Neural progenitor cell (in vitro differentiated cells): ENCODE measurements at regions not wholly inside any gene's neighbourhood (a gene's known extent, or its start where the extent isn't known, plus 50 kb on each side); places are given as distances from the start of the nearest gene placed in this dataset.

Experiments used
- DNase-seq: peaks from one replicate; pipeline ENCODE4 v3.0.0-alpha.2; 2016; ENCODE audit warnings: low spot score
- H2AFZ ChIP-seq: fragments of 200-600 bp; sonication (generic); replicated peaks from 2 replicates; pipeline ENCODE4 v1.6.1; 2016; ENCODE audit warnings: antibody characterized with exemption
- H3F3A ChIP-seq: fragments of 200-600 bp; sonication (generic); 2 replicates; pipeline ENCODE4 v1.6.1; 2016; ENCODE audit warnings: antibody characterized with exemption, low read depth
- H3K27ac ChIP-seq: fragments of 200-600 bp; sonication (generic); 2 replicates; pipeline ENCODE4 v1.5.1; 2016; ENCODE audit warnings: mild to moderate bottlenecking
- H3K27me3 ChIP-seq: fragments of 200-600 bp; sonication (generic); 2 replicates; pipeline ENCODE4 v1.6.1; 2016; ENCODE audit warnings: mild to moderate bottlenecking, moderate library complexity
- H3K36me3 ChIP-seq: fragments of 200-600 bp; sonication (generic); 2 replicates; pipeline ENCODE4 v1.5.1; 2016
- H3K4me1 ChIP-seq: fragments of 200-600 bp; sonication (generic); 2 replicates; pipeline ENCODE4 v1.6.1; 2016; ENCODE audit warnings: mixed run types
- H3K4me2 ChIP-seq: fragments of 200-600 bp; sonication (generic); 2 replicates; pipeline ENCODE4 v1.6.1; 2016
- H3K4me3 ChIP-seq: fragments of 200-600 bp; sonication (generic); 2 replicates; pipeline ENCODE4 v1.5.1; 2016
- H3K79me2 ChIP-seq: fragments of 200-600 bp; sonication (generic); 2 replicates; pipeline ENCODE4 v1.6.1; 2016; ENCODE audit warnings: low read depth
- H3K9ac ChIP-seq: fragments of 200-600 bp; sonication (generic); 2 replicates; pipeline ENCODE4 v1.6.1; 2016
- H3K9me3 ChIP-seq: fragments of 200-600 bp; sonication (generic); 2 replicates; pipeline ENCODE4 v1.5.1; 2016; ENCODE audit warnings: low read depth
- H4K20me1 ChIP-seq: fragments of 200-600 bp; sonication (generic); 2 replicates; pipeline ENCODE4 v1.6.1; 2016; ENCODE audit warnings: low read depth
- H3K27ac Mint-ChIP-seq: 3 replicates; pipeline ENCODE4 v1.8.0; 2021; ENCODE audit warnings: mixed read lengths
- H3K27me3 Mint-ChIP-seq: 2 replicates; pipeline ENCODE4 v1.8.0; 2022; ENCODE audit warnings: low read depth, mild to moderate bottlenecking, inconsistent platforms, moderate library complexity, mixed read lengths; ENCODE audit not compliant: insufficient read depth
- H3K36me3 Mint-ChIP-seq: 3 replicates; pipeline ENCODE4 v1.8.0; 2021; ENCODE audit warnings: mixed read lengths
- H3K4me1 Mint-ChIP-seq: 3 replicates; pipeline ENCODE4 v1.8.0; 2021; ENCODE audit warnings: mixed read lengths
- H3K4me3 Mint-ChIP-seq: 3 replicates; pipeline ENCODE4 v1.8.0; 2021; ENCODE audit warnings: mild to moderate bottlenecking, moderate library complexity, mixed read lengths
- H3K9me3 Mint-ChIP-seq: 3 replicates; pipeline ENCODE4 v1.8.0; 2020; ENCODE audit warnings: mixed read lengths
- CTCF ChIP-seq: fragments of 200-600 bp; sonication (generic); IDR thresholded peaks from 2 replicates; pipeline ENCODE4 v1.5.1; 2017; ENCODE audit warnings: antibody characterized with exemption, mild to moderate bottlenecking
- EZH2 ChIP-seq: fragments of 200-600 bp; sonication (generic); IDR thresholded peaks from 2 replicates; pipeline ENCODE4 v1.6.1; 2017; ENCODE audit warnings: antibody characterized with exemption, mild to moderate bottlenecking, moderate library complexity
- EZH2phosphoT487 ChIP-seq: fragments of 200-600 bp; sonication (generic); IDR thresholded peaks from 2 replicates; pipeline ENCODE4 v1.6.1; 2017; ENCODE audit warnings: antibody characterized with exemption

GRCh38 chr4:85170241-85170640 lies 203.8 kb upstream of the WDFY3 start:
- Histone ChIP-seq H3K27ac (no peak overlapping the region), H3K9me3 (no peaks in the 10 kb centered on the region), H3K4me2 (no peak overlapping the region), H3K4me3 (no peak overlapping the region), H3K79me2 (no peaks in the 10 kb centered on the region), H3K36me3 (no peaks in the 10 kb centered on the region), H3K4me1 (no peaks in the 10 kb centered on the region), H2AFZ (no peak overlapping the region), H3F3A (no peaks in the 10 kb centered on the region), H3K9ac (no peak overlapping the region), H3K27me3 (no peaks in the 10 kb centered on the region), H4K20me1 (no peaks in the 10 kb centered on the region)
- no peak overlapping the region for H3K4me3 Mint-ChIP-seq
- no peak for DNase-seq
- H3K27me3 Mint-ChIP-seq = no peaks in the 10 kb centered on the region
- H3K9me3 Mint-ChIP-seq = no peaks in the 10 kb centered on the region
- H3K4me1 Mint-ChIP-seq = no peaks in the 10 kb centered on the region
- H3K27ac Mint-ChIP-seq = no peak overlapping the region
- TF ChIP-seq EZH2phosphoT487 (no peak), CTCF (no peak), EZH2 (no peak)
- H3K36me3 Mint-ChIP-seq = no peaks in the 10 kb centered on the region

- Histone ChIP-seq H3K27ac (no peak overlapping the region), H3K4me1 (no peaks in the 10 kb centered on the region), H3K9me3 (no peaks in the 10 kb centered on the region), H3F3A (no peaks in the 10 kb centered on the region), H3K4me3 (no peak overlapping the region), H3K9ac (no peak overlapping the region), H4K20me1 (no peaks in the 10 kb centered on the region), H3K79me2 (no peaks in the 10 kb centered on the region), H2AFZ (no peak overlapping the region), H3K27me3 (no peaks in the 10 kb centered on the region), H3K4me2 (no peak overlapping the region), H3K36me3 (no peaks in the 10 kb centered on the region)
- H3K9me3 Mint-ChIP-seq = no peaks in the 10 kb centered on the region
- no peaks in the 10 kb centered on the region for H3K27me3 Mint-ChIP-seq
- no peaks in the 10 kb centered on the region for H3K36me3 Mint-ChIP-seq
- DNase-seq = no peak
- H3K4me3 Mint-ChIP-seq = no peak overlapping the region
- TF ChIP-seq CTCF = no peak
- TF ChIP-seq EZH2 = no peak
- no peak for TF ChIP-seq EZH2phosphoT487
- no peak overlapping the region for H3K27ac Mint-ChIP-seq
- no peaks in the 10 kb centered on the region for H3K4me1 Mint-ChIP-seq
These were observed 208.7 kb upstream of the WDFY3 start for GRCh38 chr4:85175190-85175589.

- Mint-ChIP-seq H3K9me3 (no peaks in the 10 kb centered on the region), H3K36me3 (no peaks in the 10 kb centered on the region), H3K27ac (no peak overlapping the region), H3K4me3 (no peak overlapping the region), H3K27me3 (no peaks in the 10 kb centered on the region), H3K4me1 (no peaks in the 10 kb centered on the region)
- no peak for DNase-seq
- H3K79me2 ChIP-seq = no peaks in the 10 kb centered on the region
- H3K9me3 ChIP-seq = no peaks in the 10 kb centered on the region
- H4K20me1 ChIP-seq = no peaks in the 10 kb centered on the region
- H3K4me1 ChIP-seq = no peaks in the 10 kb centered on the region
- no peak overlapping the region for H3K4me2 ChIP-seq
- H2AFZ ChIP-seq = no peak overlapping the region
- H3F3A ChIP-seq = no peaks in the 10 kb centered on the region
- no peaks in the 10 kb centered on the region for H3K27me3 ChIP-seq
- no peak overlapping the region for H3K4me3 ChIP-seq
- TF ChIP-seq EZH2phosphoT487 (no peak), EZH2 (no peak), CTCF (no peak)
- no peak overlapping the region for H3K27ac ChIP-seq
- no peak overlapping the region for H3K9ac ChIP-seq
- no peaks in the 10 kb centered on the region for H3K36me3 ChIP-seq
These were observed 210.6 kb upstream of the WDFY3 start for GRCh38 chr4:85177092-85177491.

GRCh38 chr4:85177679-85178078 lies 211.2 kb upstream of the WDFY3 start:
- Mint-ChIP-seq H3K36me3 (no peaks in the 10 kb centered on the region), H3K27ac (no peak overlapping the region), H3K27me3 (no peaks in the 10 kb centered on the region), H3K4me1 (no peaks in the 10 kb centered on the region), H3K9me3 (no peaks in the 10 kb centered on the region), H3K4me3 (no peak overlapping the region)
- TF ChIP-seq CTCF (no peak), EZH2 (no peak), EZH2phosphoT487 (no peak)
- DNase-seq = no peak
- Histone ChIP-seq H2AFZ (no peak overlapping the region), H3K9me3 (no peaks in the 10 kb centered on the region), H3K4me2 (no peak overlapping the region), H3K36me3 (no peaks in the 10 kb centered on the region), H4K20me1 (no peaks in the 10 kb centered on the region), H3F3A (no peaks in the 10 kb centered on the region), H3K27me3 (no peaks in the 10 kb centered on the region), H3K4me1 (no peaks in the 10 kb centered on the region), H3K9ac (no peak overlapping the region), H3K4me3 (no peak overlapping the region), H3K79me2 (no peaks in the 10 kb centered on the region), H3K27ac (no peak overlapping the region)
